ENCODE measurements at regions not wholly inside any gene's neighbourhood (a gene's known extent, or its start where the extent isn't known, plus 50 kb on each side); places are given as distances from the start of the nearest gene placed in this dataset.

DNA sequence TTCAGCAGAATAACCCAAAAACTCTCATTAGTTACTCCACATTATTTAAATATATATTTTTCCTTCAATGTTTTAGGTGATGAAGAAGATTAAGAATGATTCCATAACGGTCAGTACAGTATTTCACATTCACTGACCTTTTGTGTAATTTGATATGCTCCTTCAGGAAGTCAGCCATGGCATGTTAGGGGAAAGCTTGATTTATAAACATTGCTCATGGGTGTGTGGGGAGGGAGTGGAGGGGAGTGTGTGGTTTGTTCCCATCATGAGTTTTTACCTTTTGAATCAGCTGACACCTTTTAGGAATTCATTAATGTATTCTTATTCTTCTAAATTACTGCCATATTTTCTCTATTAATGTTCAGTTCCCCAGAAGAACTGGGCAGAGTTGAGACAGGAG lies 240.2 kb downstream of the ATG4C start:
- TF ChIP-seq CTCF (IDR thresholded peaks at IDR 0.05) = no peak
- no peak for TF ChIP-seq POLR2A (IDR thresholded peaks at IDR 0.05)

All from breast epithelium (tissue), 3 donors.